ENCODE measurements at regions not wholly inside any gene's neighbourhood (a gene's known extent, or its start where the extent isn't known, plus 50 kb on each side); places are given as distances from the start of the nearest gene placed in this dataset.
A peak's percentile ranks its signal among the peaks of the same experiment; 100 is the strongest.

DNA sequence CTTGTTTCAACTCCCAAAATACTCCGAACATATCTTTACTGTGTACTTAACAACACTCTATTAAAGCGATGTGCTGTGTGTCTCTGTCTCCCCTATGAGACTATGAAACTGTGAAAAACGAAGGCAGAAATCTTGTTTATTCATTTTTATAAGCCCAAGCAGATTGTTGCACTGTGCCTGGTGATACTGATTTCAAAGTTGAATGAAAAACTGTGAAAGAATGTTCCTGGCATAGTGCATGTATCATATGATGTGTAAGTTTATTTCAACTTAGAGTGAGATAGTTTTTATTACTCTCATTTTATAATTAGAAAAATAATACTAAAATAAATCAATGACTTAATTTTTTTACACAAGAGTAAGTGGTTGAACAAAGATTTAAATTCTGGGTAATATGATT lies 471.9 kb upstream of the PCDH15 start:
- Histone ChIP-seq H3K4me3 (ENCODE audit: low read length in 3 of 3) (no peak overlapping the region), H3K9me3 (ENCODE audit: control insufficient read depth in 3 of 3, low read length in 3 of 3) (no peaks in the 10 kb centered on the region), H3K27me3 (ENCODE audit: control insufficient read depth in 3 of 3, insufficient read depth in 3 of 3, low read length in 3 of 3) (no peaks in the 10 kb centered on the region), H3K9ac (ENCODE audit: low read depth in 1 of 3, low read length in 3 of 3) (no peak overlapping the region), H3K36me3 (ENCODE audit: control insufficient read depth in 3 of 3, insufficient read depth in 3 of 3, low read length in 3 of 3) (no peaks in the 10 kb centered on the region), H3K4me1 (ENCODE audit: control insufficient read depth in 3 of 3, insufficient read depth in 3 of 3, low read length in 3 of 3) (no peaks in the 10 kb centered on the region), H3K27ac (ENCODE audit: low read depth, low read length) (no peak overlapping the region)

DNA sequence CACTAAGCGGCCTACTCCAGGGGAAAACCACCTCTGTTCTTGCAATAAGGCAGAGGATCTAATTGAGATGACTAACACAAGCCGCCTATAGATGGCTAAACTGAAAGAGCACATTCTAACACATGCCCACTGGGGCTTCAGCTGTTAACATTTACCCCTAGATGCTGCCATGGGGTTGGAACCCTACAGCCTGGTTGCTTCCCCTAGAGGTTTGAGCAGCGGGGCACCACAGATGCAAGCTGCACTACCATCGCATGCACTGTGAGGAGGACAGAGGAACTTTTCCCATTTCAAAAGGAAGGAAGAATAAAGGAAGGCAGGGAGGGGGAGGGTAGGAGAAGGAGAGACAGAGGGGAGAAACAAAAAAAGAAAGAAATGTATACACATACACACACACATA lies 465.8 kb upstream of the PCDH15 start:
- H3K9ac ChIP-seq (ENCODE audit: low read depth in 1 of 3, low read length in 3 of 3) = no peak overlapping the region
- no peak overlapping the region for H3K4me3 ChIP-seq (ENCODE audit: low read length in 3 of 3)
- no peaks in the 10 kb centered on the region for H3K9me3 ChIP-seq (ENCODE audit: control insufficient read depth in 3 of 3, low read length in 3 of 3)
- H3K4me1 ChIP-seq (ENCODE audit: control insufficient read depth in 3 of 3, insufficient read depth in 3 of 3, low read length in 3 of 3) = no peaks in the 10 kb centered on the region
- H3K27me3 ChIP-seq (ENCODE audit: control insufficient read depth in 3 of 3, insufficient read depth in 3 of 3, low read length in 3 of 3) = no peaks in the 10 kb centered on the region
- no peaks in the 10 kb centered on the region for H3K36me3 ChIP-seq (ENCODE audit: control insufficient read depth in 3 of 3, insufficient read depth in 3 of 3, low read length in 3 of 3)
- no peak overlapping the region for H3K27ac ChIP-seq (ENCODE audit: low read depth, low read length)

DNA sequence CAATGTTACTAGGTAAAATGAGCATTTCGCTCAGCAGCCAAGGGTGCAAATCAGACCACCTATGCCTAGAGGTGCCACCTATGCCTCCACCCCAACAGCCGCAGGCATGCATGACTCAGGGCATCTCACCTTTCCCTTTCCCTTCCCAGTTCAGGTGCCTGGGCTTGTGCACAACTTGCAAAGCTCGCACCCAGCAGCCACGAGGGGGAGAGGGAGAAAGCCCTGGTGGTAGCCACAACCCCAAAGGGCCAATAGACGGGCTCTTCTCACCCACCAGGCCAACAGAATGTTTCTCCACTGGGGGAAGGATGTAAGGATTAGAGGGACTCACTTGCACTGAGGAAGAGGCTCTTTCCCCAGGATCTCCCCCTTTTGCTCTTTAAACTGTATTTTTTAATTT lies 462.3 kb upstream of the PCDH15 start:
- no peaks in the 10 kb centered on the region for H3K36me3 ChIP-seq (ENCODE audit: control insufficient read depth in 3 of 3, insufficient read depth in 3 of 3, low read length in 3 of 3)
- H3K4me3 ChIP-seq (ENCODE audit: low read length in 3 of 3) = no peak overlapping the region
- no peaks in the 10 kb centered on the region for H3K27me3 ChIP-seq (ENCODE audit: control insufficient read depth in 3 of 3, insufficient read depth in 3 of 3, low read length in 3 of 3)
- H3K9me3 ChIP-seq (ENCODE audit: control insufficient read depth in 3 of 3, low read length in 3 of 3) = no peaks in the 10 kb centered on the region
- H3K9ac ChIP-seq (ENCODE audit: low read depth in 1 of 3, low read length in 3 of 3) = no peak overlapping the region
- no peak overlapping the region for H3K27ac ChIP-seq (ENCODE audit: low read depth, low read length)
- no peaks in the 10 kb centered on the region for H3K4me1 ChIP-seq (ENCODE audit: control insufficient read depth in 3 of 3, insufficient read depth in 3 of 3, low read length in 3 of 3)

DNA sequence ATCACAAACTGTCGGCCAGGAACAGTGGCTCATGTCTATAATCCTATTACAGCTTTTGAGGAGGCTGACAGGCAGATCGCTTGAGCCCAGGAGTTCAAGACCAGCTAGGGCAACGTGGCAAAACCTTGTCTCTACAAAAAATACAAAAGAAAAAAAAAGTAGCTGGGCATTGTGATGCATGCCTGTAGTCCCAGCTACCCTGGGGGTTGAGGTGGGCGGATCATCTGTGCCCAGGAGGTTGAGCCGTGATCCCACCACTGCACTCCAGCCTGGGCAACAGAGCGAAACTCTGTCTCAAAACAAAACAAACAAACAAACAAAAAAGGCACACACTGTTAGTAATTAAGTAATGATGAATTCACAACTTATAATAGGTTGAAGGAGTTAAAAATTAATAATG lies 441.5 kb upstream of the PCDH15 start:
- Histone ChIP-seq H3K27me3 (ENCODE audit: control insufficient read depth in 3 of 3, insufficient read depth in 3 of 3, low read length in 3 of 3) (no peaks in the 10 kb centered on the region), H3K4me3 (ENCODE audit: low read length in 3 of 3) (no peak overlapping the region), H3K27ac (ENCODE audit: low read depth, low read length) (no peak overlapping the region), H3K9me3 (ENCODE audit: control insufficient read depth in 3 of 3, low read length in 3 of 3) (no peaks in the 10 kb centered on the region), H3K36me3 (ENCODE audit: control insufficient read depth in 3 of 3, insufficient read depth in 3 of 3, low read length in 3 of 3) (no peaks in the 10 kb centered on the region), H3K9ac (ENCODE audit: low read depth in 1 of 3, low read length in 3 of 3) (no peak overlapping the region), H3K4me1 (ENCODE audit: control insufficient read depth in 3 of 3, insufficient read depth in 3 of 3, low read length in 3 of 3) (no peaks in the 10 kb centered on the region)

DNA sequence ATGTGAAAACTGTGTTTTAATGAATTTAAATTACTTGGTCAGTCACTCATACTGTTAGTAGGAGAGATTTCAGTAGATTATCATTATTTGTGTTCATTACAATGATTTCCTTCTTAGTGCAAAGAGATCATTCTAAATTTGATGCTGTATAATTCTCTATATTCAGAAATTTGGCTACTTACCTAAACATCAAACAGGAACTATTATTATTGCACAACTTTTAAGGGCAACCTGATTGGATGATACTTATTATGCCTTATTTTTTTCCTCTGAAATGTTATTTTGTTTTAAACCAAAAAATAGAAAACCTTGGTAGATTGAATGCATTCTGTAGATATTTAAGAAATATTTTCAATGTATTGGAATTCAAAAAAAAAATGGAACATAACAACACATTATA lies 436.4 kb upstream of the PCDH15 start:
- Histone ChIP-seq H3K4me1 (ENCODE audit: control insufficient read depth in 3 of 3, insufficient read depth in 3 of 3, low read length in 3 of 3) (no peaks in the 10 kb centered on the region), H3K9me3 (ENCODE audit: control insufficient read depth in 3 of 3, low read length in 3 of 3) (no peaks in the 10 kb centered on the region), H3K9ac (ENCODE audit: low read depth in 1 of 3, low read length in 3 of 3) (no peak overlapping the region), H3K27ac (ENCODE audit: low read depth, low read length) (no peak overlapping the region), H3K4me3 (ENCODE audit: low read length in 3 of 3) (no peak overlapping the region), H3K36me3 (ENCODE audit: control insufficient read depth in 3 of 3, insufficient read depth in 3 of 3, low read length in 3 of 3) (no peaks in the 10 kb centered on the region), H3K27me3 (ENCODE audit: control insufficient read depth in 3 of 3, insufficient read depth in 3 of 3, low read length in 3 of 3) (no peaks in the 10 kb centered on the region)

DNA sequence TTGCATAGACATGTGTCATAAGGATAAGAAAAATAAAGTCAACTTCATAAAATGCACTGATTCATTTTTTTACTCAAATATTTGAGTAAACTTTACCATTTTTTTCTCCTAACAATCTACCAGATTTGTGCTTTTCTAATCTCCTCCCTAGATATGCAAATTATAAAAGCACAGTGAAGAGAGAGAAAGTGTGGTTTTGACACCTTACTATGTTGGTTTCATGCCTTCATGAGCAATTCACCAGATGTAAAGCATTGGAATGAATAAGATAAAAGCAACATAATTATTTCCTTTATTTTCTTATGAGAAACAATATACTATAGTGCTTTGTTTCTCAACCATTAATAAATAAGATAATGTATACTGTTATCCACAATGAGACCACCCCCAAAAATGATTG lies 432.5 kb upstream of the PCDH15 start:
- Histone ChIP-seq H3K36me3 (ENCODE audit: control insufficient read depth in 3 of 3, insufficient read depth in 3 of 3, low read length in 3 of 3) (no peaks in the 10 kb centered on the region), H3K4me1 (ENCODE audit: control insufficient read depth in 3 of 3, insufficient read depth in 3 of 3, low read length in 3 of 3) (no peaks in the 10 kb centered on the region), H3K27me3 (ENCODE audit: control insufficient read depth in 3 of 3, insufficient read depth in 3 of 3, low read length in 3 of 3) (no peaks in the 10 kb centered on the region), H3K9me3 (ENCODE audit: control insufficient read depth in 3 of 3, low read length in 3 of 3) (no peaks in the 10 kb centered on the region), H3K27ac (ENCODE audit: low read depth, low read length) (no peak overlapping the region), H3K4me3 (ENCODE audit: low read length in 3 of 3) (no peak overlapping the region), H3K9ac (ENCODE audit: low read depth in 1 of 3, low read length in 3 of 3) (no peak overlapping the region)

DNA sequence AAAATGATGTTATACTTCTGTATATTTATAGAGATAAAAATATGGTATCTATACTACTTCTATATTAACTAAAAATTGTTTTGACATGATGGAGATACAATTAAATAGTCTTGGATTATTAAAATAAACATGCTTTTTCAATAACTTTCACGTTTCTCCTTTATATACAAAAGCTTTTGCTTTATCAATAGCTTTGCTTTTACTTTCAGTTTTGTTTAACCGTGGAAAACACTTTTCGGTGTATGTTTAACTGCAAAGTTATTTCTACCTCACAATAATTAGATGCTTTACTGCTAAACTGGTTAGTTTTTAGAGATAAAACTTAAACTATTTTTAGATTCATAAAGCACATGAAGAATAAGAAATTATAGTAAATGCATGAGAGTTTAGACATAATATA lies 432.1 kb upstream of the PCDH15 start:
- Histone ChIP-seq H3K27me3 (ENCODE audit: control insufficient read depth in 3 of 3, insufficient read depth in 3 of 3, low read length in 3 of 3) (no peaks in the 10 kb centered on the region), H3K9me3 (ENCODE audit: control insufficient read depth in 3 of 3, low read length in 3 of 3) (no peaks in the 10 kb centered on the region), H3K36me3 (ENCODE audit: control insufficient read depth in 3 of 3, insufficient read depth in 3 of 3, low read length in 3 of 3) (no peaks in the 10 kb centered on the region), H3K9ac (ENCODE audit: low read depth in 1 of 3, low read length in 3 of 3) (no peak overlapping the region), H3K27ac (ENCODE audit: low read depth, low read length) (no peak overlapping the region), H3K4me3 (ENCODE audit: low read length in 3 of 3) (peak overlapping the region in 1 of 3 donors; percentile 43), H3K4me1 (ENCODE audit: control insufficient read depth in 3 of 3, insufficient read depth in 3 of 3, low read length in 3 of 3) (no peaks in the 10 kb centered on the region)

DNA sequence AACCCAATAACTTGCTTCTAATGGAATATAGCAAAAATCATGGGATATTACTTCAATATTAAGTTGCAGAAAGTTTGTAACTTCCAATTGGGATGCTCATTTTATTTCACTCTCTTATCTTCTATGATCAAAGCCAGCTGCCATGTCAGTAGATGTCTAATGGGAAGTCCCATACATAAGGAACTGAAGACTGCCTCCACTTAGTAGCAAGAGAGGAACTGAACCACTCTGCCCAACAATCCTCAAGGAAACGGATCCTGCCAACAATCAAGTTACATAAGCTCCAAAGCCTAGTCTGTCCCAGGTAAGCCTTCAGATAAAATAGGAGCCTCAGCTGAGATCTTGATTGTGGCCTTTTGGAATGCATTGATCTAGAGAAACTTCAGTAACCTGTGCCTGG lies 431.5 kb upstream of the PCDH15 start:
- Histone ChIP-seq H3K27ac (ENCODE audit: low read depth, low read length) (no peak overlapping the region), H3K4me3 (ENCODE audit: low read length in 3 of 3) (no peak overlapping the region), H3K9me3 (ENCODE audit: control insufficient read depth in 3 of 3, low read length in 3 of 3) (no peaks in the 10 kb centered on the region), H3K9ac (ENCODE audit: low read depth in 1 of 3, low read length in 3 of 3) (no peak overlapping the region), H3K36me3 (ENCODE audit: control insufficient read depth in 3 of 3, insufficient read depth in 3 of 3, low read length in 3 of 3) (no peaks in the 10 kb centered on the region), H3K27me3 (ENCODE audit: control insufficient read depth in 3 of 3, insufficient read depth in 3 of 3, low read length in 3 of 3) (no peaks in the 10 kb centered on the region), H3K4me1 (ENCODE audit: control insufficient read depth in 3 of 3, insufficient read depth in 3 of 3, low read length in 3 of 3) (no peaks in the 10 kb centered on the region)

DNA sequence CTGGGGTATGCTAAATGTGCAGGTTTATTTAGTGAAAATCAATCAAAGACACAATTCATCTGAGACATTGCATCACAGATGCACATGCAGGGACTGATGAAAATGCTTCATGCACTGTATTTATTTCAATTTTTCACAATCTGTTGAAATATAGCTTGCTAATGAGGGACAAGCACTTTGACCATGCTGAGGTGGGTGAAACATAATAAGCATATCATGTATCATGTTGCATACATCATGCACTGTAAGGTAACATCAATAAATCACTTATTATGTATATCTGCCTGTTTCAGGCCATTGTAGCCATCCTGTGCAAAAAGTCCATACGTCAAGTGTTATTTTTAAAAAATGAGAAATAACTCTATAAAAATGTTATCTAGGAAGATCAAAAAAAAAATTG lies 426.9 kb upstream of the PCDH15 start:
- Histone ChIP-seq H3K4me1 (ENCODE audit: control insufficient read depth in 3 of 3, insufficient read depth in 3 of 3, low read length in 3 of 3) (no peaks in the 10 kb centered on the region), H3K27me3 (ENCODE audit: control insufficient read depth in 3 of 3, insufficient read depth in 3 of 3, low read length in 3 of 3) (no peaks in the 10 kb centered on the region), H3K27ac (ENCODE audit: low read depth, low read length) (no peak overlapping the region), H3K36me3 (ENCODE audit: control insufficient read depth in 3 of 3, insufficient read depth in 3 of 3, low read length in 3 of 3) (no peaks in the 10 kb centered on the region), H3K4me3 (ENCODE audit: low read length in 3 of 3) (no peak overlapping the region), H3K9ac (ENCODE audit: low read depth in 1 of 3, low read length in 3 of 3) (no peak overlapping the region), H3K9me3 (ENCODE audit: control insufficient read depth in 3 of 3, low read length in 3 of 3) (no peaks in the 10 kb centered on the region)

DNA sequence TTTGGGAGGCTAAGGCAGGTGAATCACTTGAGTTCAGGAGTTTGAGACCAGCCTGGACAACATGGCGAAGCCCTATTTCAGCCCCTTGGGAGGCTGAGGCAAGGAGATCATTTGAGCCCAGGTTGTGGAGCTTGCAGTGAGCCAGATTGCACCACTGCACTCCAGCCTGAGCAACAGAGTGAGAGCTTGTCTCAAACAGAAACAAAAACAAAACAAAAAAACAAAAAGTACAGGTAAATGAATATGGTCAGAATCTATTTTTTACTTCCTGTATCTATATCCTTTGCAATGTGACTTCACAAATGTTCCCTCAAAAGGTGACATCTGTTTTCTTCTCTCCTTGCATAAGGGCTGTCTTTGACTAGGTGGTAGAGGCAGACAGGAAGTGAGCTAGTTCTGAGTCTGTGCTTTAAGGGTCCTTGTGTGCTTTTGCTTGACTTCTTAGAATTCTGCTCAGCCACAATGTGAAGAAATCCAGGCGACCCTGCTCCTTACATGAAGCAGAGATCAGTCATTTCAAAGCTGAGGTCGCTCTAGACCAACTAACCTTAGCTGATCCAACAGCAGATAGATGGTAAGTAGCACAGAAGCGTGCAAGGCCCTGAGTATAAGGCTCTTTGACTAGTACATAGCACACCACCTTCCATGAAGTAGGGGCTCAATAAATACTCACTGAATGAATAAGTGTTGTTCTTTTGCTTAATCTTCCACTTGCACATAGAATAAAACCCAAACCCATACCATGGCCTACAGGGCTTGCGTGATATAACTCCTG lies 423.2 kb upstream of the PCDH15 start:
- H3K4me3 ChIP-seq (ENCODE audit: low read length in 3 of 3) = no peak overlapping the region
- no peak overlapping the region for H3K9ac ChIP-seq (ENCODE audit: low read depth in 1 of 3, low read length in 3 of 3)
- H3K27ac ChIP-seq (ENCODE audit: low read depth, low read length) = no peak overlapping the region
- H3K4me1 ChIP-seq (ENCODE audit: control insufficient read depth in 3 of 3, insufficient read depth in 3 of 3, low read length in 3 of 3) = no peaks in the 10 kb centered on the region
- H3K9me3 ChIP-seq (ENCODE audit: control insufficient read depth in 3 of 3, low read length in 3 of 3) = no peaks in the 10 kb centered on the region
- no peaks in the 10 kb centered on the region for H3K36me3 ChIP-seq (ENCODE audit: control insufficient read depth in 3 of 3, insufficient read depth in 3 of 3, low read length in 3 of 3)
- no peaks in the 10 kb centered on the region for H3K27me3 ChIP-seq (ENCODE audit: control insufficient read depth in 3 of 3, insufficient read depth in 3 of 3, low read length in 3 of 3)

Measured in skeletal muscle tissue (tissue), 3 donors.